ENCODE measurements at regions not wholly inside any gene's neighbourhood (a gene's known extent, or its start where the extent isn't known, plus 50 kb on each side); places are given as distances from the start of the nearest gene placed in this dataset.

DNA sequence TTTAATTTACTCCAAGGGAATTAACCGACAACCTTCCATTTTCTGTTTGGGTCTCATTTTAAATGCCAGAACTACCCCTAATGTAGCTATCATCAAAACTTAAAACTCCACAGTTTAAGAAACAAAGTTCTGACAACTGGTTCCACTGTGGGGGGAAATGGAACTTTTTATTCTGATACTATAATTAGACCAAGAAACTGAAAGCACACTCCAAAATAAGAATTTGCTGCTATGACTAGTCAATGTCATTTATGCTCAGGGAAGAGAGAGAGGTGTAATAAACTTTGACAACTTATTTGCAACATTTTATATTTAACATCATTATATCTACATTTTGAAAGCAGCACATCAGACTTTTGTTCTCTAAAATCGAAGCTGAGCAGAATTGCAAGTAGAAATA lies 169.2 kb downstream of the ANXA2 start:
- DNase-seq (ENCODE audit: low spot score) = no peak
- TF ChIP-seq, protein P1, sequence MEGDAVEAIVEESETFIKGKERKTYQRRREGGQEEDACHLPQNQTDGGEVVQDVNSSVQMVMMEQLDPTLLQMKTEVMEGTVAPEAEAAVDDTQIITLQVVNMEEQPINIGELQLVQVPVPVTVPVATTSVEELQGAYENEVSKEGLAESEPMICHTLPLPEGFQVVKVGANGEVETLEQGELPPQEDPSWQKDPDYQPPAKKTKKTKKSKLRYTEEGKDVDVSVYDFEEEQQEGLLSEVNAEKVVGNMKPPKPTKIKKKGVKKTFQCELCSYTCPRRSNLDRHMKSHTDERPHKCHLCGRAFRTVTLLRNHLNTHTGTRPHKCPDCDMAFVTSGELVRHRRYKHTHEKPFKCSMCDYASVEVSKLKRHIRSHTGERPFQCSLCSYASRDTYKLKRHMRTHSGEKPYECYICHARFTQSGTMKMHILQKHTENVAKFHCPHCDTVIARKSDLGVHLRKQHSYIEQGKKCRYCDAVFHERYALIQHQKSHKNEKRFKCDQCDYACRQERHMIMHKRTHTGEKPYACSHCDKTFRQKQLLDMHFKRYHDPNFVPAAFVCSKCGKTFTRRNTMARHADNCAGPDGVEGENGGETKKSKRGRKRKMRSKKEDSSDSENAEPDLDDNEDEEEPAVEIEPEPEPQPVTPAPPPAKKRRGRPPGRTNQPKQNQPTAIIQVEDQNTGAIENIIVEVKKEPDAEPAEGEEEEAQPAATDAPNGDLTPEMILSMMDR (IDR thresholded peaks at IDR 0.05; ENCODE audit: extremely low read depth, insufficient read depth, missing control alignments) = no peak
- in situ Hi-C loops (cut with MboI; ENCODE audit: low pct_unique_long_range_greater_than_20kb, low sequenced_read_pairs, unreplicated experiment) = no loop called here

DNA sequence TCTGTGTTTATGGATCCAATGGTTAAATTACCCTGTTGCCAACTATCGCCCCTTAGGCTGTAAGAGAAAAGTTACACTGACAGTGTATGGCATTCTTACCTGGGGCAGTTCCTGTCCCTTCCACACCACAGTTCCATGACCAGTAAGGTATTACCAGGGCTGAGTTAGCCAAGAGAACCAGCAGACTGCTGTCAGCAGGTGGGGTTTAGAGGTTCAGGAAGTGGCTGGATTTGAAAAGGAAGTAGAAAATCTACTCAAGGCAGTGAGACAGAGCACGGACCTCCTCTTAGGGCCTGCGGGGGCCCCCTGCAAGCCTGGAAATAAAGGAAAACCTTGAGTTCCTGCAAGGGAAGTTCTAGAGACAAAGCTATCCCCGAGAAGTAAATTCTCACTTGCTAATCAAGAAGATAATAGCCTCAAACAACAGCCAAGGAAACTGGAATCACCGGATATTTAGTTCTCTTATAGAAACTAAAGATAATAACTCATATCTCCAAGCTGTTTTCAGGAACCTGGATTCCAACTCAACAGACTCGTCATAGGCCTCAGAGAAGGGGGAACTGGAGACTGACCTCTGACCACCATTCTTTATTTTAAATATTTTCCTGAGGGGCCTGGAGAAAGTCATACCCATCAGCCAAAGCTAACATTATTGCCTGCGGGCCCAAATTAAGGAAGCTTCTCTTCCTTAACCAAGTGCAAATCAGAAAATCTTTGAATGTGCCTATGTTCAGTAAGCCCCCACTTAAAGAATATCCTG lies 161.7 kb downstream of the ANXA2 start:
- TF ChIP-seq, protein P1 (IDR thresholded peaks at IDR 0.05; ENCODE audit: extremely low read depth, insufficient read depth, missing control alignments) = no peak
- in situ Hi-C loops (cut with MboI; ENCODE audit: low pct_unique_long_range_greater_than_20kb, low sequenced_read_pairs, unreplicated experiment) = no loop called here
- DNase-seq (ENCODE audit: low spot score) = no peak

DNA sequence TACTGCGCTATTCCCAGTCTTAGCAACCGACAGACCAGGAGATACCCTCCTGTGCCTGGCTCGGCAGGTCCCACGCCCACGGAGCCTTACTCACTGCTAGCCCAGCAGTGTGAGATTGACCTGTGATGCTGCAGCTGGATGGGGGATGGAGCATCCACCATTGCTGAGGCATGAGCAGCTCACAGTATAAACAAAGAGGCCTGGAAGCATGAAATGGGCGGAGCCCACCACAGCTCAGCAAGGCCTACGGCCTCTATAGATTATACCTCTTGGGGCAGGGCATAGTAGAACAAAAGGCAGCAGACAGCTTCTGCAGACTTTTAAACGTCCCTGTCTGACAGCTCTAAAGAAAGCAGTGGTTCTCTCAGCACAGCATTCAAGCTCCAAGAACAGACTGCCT lies 160.3 kb downstream of the ANXA2 start:
- in situ Hi-C loops (cut with MboI; ENCODE audit: low pct_unique_long_range_greater_than_20kb, low sequenced_read_pairs, unreplicated experiment) = no loop called here
- DNase-seq (ENCODE audit: low spot score) = no peak
- TF ChIP-seq, protein P1 (IDR thresholded peaks at IDR 0.05; ENCODE audit: extremely low read depth, insufficient read depth, missing control alignments) = no peak

DNA sequence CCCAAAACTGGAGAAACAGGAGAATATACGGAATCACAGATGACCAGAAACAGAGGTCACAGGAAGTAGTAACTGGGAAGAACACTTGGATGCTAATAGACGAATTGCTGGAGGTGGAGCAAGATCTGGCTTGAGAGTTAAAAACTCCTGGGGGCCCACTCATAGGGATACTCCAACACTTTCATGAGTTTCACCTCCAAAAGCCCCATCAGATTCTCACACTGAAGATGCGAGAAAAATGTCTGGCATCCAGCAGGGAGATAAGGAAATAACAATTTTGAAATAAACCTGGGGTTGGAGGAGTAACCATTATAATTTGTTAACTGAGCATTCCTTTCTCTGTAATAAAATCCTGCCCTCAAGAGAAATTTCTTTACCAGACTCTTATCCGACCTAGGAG lies 154.0 kb downstream of the ANXA2 start:
- TF ChIP-seq, protein P1 (IDR thresholded peaks at IDR 0.05; ENCODE audit: extremely low read depth, insufficient read depth, missing control alignments) = no peak
- in situ Hi-C loops (cut with MboI; ENCODE audit: low pct_unique_long_range_greater_than_20kb, low sequenced_read_pairs, unreplicated experiment) = no loop called here
- no peak for DNase-seq (ENCODE audit: low spot score)

DNA sequence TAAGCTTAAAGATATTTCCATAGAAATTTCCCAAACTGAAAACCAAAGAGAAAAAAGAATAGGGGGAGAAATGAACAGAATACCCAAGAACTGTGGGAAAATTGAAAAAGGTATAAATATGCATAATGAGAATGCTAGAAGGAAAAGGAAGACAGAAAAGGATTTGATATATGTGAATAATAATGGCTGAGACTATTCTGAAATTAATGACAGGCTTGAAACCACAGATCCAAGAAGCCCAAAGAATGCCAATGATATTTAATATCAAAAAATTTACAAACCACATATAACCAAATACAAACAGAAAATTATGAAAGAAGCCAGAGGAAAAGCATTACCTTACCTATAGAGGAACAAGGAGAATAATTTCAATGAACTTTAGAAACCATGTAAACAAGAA lies 153.0 kb downstream of the ANXA2 start:
- TF ChIP-seq, protein P1 (IDR thresholded peaks at IDR 0.05; ENCODE audit: extremely low read depth, insufficient read depth, missing control alignments) = no peak
- in situ Hi-C loops (cut with MboI; ENCODE audit: low pct_unique_long_range_greater_than_20kb, low sequenced_read_pairs, unreplicated experiment) = no loop called here
- DNase-seq (ENCODE audit: low spot score) = no peak

DNA sequence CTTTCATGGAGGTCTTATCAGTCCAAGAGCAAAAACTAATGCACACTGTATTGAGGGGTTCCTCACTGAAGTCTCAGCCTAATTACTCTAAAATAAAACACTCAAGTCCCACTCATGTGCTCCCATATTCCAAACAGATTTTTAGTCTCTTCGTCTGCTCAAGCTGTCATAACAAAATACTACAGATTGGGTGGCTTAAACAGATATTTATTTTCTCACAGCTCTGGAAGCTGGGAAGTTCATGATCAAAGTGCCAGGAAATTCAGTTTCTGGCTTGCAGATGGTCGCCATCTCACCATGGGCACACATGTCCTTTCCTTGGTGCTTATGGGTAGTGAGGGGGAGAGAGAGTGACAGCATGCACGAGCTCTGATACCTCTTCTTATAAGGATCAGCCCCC lies 147.5 kb downstream of the ANXA2 start:
- TF ChIP-seq, protein P1 (IDR thresholded peaks at IDR 0.05; ENCODE audit: extremely low read depth, insufficient read depth, missing control alignments) = no peak
- no peak for DNase-seq (ENCODE audit: low spot score)
- in situ Hi-C loops (cut with MboI; ENCODE audit: low pct_unique_long_range_greater_than_20kb, low sequenced_read_pairs, unreplicated experiment) = no loop called here

Data from GM13977 (cell line).